LHCN-M2 (cell line): ENCODE measurements at regions not wholly inside any gene's neighbourhood (a gene's known extent, or its start where the extent isn't known, plus 50 kb on each side); places are given as distances from the start of the nearest gene placed in this dataset.
"Not testable (repeated sequence)": the region's sequence is repeated elsewhere in the genome, so short reads cannot be mapped to it uniquely, and the experiment has no call there.

Experiments used
- DNase-seq: peaks from one replicate; pipeline ENCODE4 v3.0.0-alpha.2; 2012; ENCODE audit warnings: low read depth

- not testable (repeated sequence) for DNase-seq
Measured at GRCh38 chr21:32823296-32823695, 51.7 kb upstream of the PAXBP1 start.

- DNase-seq = no peak
Measured at GRCh38 chr21:32824950-32825349, 53.4 kb upstream of the PAXBP1 start.

DNA sequence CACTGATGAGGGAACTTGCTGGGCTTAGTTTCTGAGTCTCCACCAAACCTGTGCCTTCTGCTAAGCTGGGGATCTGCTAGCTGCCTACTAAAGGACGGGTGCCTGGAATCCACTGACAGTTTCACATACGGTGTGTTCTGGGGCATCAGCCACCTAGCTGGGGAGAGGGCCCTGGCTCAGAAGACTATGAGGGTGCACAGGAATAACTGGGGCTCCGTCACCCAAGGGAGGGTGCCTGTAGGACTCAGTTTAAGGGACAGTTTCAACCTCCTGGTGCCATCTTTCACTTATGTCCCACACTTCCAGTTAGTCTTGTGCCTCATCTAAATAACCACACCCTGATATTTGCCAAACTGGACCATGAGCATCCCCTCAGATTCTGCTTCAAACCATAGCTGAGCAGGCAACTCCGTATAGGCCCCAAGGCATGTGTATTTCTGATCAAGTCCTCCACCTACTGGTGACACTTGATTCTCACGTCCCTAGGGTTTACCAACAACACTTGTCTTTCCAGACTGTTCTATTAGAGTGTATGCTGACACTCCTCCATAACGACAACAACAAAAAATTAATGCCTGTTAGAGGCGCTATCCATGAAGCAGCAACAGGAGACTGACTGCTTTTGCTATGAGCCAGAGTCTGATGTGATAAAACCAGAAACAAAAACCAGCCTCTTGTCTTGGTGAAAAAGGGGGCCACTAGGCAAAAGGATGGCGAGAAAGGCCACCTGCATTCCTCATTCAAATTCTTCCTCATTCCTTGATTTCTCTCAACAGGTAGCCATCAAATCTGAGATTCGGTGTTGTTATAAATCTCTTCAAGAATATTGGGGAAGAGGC, 55.0 kb upstream of the PAXBP1 start:
- DNase-seq = peak; percentile 29

DNA sequence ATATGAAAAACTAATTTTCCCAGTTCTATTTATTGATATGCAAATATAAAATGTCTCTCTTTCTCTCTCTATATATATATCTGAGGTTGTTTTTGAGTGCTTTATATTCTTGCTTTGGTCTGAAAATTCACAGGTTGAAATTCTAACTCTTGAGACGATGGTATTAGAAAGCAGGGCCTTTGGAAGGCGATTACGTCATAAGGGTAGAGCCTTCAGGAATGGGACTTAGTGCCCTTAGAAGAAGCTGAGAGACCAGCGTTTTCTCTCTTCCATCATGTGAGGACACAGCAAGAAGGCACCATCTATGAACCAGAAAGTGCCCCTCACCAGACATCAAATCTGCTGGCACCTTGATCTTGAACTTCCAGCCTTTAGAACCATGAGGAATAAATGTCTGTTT, 57.4 kb upstream of the PAXBP1 start:
- no peak for DNase-seq

- no peak for DNase-seq
Measured at GRCh38 chr21:32829504-32829903, 57.9 kb upstream of the PAXBP1 start.

DNA sequence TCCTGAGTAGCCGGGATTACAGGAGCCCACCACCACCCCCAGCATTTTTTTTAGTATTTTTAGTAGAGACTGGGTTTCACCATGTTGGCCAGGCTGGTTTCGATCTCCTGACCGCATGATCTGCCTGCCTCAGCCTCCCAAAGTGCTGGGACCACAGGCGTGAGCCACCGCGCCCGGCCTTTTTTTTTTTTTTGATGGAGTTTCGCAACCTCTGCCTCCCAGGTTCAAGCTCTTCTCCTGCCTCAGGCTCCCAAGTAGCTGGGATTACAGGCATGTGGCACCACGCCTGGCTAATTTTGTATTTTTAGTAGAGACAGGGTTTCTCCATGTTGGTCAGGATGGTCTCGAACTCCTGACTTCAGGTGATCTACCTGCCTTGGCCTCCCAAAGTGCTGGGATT, 60.2 kb upstream of the PAXBP1 start:
- not testable (repeated sequence) for DNase-seq

DNA sequence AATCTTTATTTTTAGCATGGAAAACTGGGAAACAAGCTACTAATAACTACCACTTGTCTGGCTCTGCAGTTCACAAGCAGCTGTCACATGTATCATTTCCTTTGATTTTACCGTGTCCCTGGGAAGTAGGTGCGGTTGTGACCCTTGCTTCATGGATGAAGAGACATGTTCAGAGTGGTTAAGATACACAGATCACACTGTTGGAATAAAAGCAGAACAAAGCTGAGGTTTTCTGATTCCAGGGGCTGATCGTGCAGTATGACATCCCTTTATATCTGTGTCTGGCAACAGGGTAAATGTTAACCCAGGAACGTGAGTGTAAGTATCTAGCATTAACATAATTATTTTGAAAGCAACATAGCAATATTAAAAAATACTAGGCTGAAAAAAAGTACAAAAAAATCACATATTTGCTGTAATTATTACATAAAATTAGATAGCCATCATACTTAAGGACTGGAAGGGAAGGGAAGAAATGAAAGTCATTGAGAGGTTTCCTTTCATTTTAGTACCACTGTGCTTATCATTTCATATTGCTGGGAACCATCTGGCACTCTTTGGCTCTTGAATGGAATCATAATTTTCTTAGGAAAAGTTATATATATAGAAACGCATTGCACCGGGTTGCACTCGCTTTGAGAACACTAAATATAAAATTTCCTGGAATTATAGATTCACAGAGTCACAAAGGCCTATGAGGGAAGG, 62.8 kb upstream of the PAXBP1 start:
- no peak for DNase-seq

GRCh38 chr21:32834916-32835235, 63.3 kb upstream of the PAXBP1 start:
- no peak for DNase-seq

GRCh38 chr21:32842146-32842545, 70.6 kb upstream of the PAXBP1 start:
- no peak for DNase-seq

- no peak for DNase-seq
Measured at GRCh38 chr21:32843561-32843960, 72.0 kb upstream of the PAXBP1 start.

DNA sequence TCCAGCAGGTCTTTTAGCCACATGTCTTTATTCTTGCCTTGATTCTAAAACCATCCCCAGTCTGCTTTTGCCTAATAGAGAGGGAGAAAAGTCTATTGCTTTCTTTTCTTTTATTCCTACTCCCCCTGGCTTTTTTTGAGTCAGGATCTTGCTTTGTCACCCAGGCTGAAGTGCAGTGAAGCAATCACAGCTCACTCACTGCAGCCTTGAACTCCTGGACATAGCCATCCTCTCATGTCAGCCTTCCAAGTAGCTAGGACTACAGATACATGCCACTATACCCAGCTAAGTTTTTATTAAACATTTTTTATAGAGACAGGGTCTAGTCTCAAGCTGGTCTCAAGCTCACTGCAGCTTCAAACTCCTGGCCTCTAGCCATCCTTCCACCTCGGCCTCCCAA, 72.5 kb upstream of the PAXBP1 start:
- no peak for DNase-seq

GRCh38 chr21:32844653-32845436, 73.3 kb upstream of the PAXBP1 start:
- peak; percentile 80 for DNase-seq

DNA sequence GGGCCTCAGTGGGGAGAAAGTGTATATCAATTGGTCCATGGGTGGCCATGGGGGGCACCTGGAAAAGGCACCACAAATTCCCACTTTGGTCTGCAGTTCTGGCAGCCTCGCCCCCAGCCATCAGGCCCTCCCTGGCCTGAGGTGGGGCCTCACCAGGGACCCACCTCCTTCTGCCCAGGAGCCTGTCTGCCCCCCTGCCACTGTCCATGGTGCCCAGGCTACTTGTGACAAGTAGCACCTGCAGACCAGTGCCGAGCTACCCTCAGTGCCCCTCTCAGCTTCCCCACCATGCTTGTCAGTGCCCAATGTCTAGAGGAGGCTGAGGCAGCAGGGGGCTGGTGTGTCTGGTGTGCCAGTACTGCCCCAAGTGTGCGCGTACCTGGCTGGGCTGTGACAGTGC, 87.1 kb upstream of the PAXBP1 start:
- DNase-seq = no peak

- no peak for DNase-seq
Measured at GRCh38 chr21:32860399-32860798, 88.8 kb upstream of the PAXBP1 start.

- peak; percentile 56 for DNase-seq
Measured at GRCh38 chr21:32861866-32862265, 90.3 kb upstream of the PAXBP1 start.

GRCh38 chr21:32867597-32867996, 96.0 kb upstream of the PAXBP1 start:
- no peak for DNase-seq

- DNase-seq = peak; percentile 9
Measured at GRCh38 chr21:32868631-32869454, 97.3 kb upstream of the PAXBP1 start.

DNA sequence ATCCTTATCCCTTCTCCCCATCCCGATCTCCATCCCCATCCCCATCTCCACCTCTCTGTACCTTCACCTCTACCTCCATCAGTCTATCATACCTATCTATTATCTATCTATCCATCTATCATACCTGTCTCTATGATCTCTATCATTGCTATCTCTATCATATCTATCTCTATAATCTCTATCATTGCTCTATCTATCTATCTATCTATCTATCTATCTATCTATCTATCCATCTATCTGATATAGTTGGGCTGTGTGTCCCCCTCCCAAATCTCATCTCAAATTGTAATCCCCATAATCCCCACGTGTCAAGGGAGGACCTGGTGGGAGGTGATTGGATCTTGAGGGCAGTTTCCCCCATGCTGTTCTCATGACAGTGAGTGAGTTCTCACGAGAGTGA, 97.9 kb upstream of the PAXBP1 start:
- no peak for DNase-seq

DNA sequence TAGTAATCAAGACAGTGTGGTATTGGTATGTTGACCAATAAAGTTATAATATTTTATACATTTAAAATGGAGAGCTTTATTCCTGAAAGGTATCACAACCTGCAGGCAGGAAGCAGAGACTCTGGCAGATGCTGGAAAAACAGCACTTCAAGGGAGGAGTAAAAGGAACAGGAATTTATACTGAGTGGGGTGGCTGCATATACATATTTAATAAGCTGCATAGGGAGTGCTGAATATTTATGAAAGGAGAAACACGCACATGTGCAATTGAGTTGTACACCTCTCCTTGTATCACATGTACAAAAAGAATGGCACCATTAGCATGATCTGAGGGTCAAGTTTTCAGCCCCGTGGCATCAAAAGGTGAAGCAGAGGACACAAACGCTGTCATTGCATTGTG, 104.9 kb upstream of the PAXBP1 start:
- no peak for DNase-seq

DNA sequence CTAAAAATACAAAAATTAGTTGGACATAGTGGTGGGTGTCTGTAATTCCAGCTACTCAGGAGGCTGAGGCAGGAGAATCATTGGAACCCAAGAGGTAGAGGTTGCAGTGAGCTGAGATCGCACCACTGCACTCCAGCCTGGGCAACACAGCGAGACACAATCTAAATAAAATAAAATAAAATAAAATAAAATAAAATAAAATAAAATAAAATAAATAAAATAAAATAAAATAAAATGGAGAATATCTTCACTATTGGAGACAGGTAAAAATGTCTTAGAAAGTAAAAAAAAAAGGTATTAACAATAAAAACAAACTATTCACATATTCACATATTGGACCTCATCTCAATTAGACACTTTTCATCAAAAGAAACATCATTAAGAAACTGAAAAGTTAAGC, 106.3 kb upstream of the PAXBP1 start:
- not testable (repeated sequence) for DNase-seq

DNA sequence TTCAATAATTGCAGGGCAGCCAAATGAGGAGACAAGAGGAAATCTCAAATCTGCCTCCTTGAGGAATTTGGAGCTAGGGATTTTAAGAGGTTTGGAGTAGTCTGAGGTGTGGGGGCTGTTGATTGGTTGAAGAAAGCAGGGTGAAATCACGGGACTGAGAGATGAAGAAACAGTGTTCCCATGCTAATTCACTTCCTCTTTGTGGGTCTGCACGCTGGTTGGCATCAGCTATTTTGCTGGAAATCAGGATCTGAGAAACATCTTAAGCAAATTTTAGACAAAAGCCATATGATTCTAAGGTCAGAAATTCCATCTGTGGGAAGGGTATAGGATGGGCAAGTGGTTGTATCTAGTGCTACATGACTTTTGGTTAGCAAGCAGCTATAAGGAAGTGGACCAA, 107.1 kb upstream of the PAXBP1 start:
- no peak for DNase-seq

DNA sequence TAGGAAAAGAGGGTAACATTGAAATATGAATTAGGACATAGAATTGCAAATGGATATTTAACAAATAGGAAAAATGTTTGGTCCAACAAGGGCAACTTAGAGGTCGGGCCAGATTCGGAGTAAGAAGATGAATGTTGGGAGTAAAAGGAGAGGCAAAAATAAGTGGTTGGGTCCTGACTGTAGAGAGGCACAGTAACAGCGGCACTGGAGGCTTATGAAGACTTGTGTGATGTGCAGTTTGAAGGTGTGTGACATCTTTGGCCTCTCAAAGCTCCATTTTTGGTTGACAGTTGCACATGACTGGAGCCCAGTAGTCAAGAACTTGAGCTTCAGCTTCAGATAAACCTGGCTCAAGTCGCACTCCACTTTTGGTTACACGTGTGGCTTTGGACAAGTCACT, 109.9 kb upstream of the PAXBP1 start:
- no peak for DNase-seq
